ENCODE measurements at regions not wholly inside any gene's neighbourhood (a gene's known extent, or its start where the extent isn't known, plus 50 kb on each side); places are given as distances from the start of the nearest gene placed in this dataset.

DNA sequence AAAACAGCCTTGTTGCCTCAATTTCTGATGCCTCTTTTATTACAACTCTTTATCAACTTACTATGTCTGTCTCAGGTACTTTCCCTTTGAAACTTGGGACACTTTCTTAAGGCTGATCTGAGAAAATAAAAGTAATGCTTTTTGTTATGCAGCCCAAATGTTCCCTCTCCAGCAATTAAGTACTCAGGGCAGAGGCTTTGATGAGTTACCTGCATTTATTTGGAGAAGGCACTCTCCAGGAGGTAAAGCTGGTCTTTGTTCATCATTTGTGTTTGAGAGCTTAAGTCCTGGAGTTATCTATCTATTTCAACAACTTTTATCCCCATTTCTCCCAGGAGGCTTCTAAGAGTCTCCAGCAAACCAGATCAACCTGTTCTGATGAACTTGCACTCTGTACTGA is 259.2 kb downstream of the ASXL3 start:
- H3K4me3 ChIP-seq (ENCODE audit: low read depth, low read length) = no peak overlapping the region
- DNase-seq (ENCODE audit: low read depth, low spot score) = no peak
- POLR2A ChIA-PET = no interaction called here
- CTCF ChIA-PET = interaction anchor here (1.0 kb wide), 1 partner anchor 486 kb away, joined by 3 read pairs; no protein-coding TSS in a partner anchor
- TF ChIP-seq, protein P1, sequence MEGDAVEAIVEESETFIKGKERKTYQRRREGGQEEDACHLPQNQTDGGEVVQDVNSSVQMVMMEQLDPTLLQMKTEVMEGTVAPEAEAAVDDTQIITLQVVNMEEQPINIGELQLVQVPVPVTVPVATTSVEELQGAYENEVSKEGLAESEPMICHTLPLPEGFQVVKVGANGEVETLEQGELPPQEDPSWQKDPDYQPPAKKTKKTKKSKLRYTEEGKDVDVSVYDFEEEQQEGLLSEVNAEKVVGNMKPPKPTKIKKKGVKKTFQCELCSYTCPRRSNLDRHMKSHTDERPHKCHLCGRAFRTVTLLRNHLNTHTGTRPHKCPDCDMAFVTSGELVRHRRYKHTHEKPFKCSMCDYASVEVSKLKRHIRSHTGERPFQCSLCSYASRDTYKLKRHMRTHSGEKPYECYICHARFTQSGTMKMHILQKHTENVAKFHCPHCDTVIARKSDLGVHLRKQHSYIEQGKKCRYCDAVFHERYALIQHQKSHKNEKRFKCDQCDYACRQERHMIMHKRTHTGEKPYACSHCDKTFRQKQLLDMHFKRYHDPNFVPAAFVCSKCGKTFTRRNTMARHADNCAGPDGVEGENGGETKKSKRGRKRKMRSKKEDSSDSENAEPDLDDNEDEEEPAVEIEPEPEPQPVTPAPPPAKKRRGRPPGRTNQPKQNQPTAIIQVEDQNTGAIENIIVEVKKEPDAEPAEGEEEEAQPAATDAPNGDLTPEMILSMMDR (IDR thresholded peaks at IDR 0.05; ENCODE audit: insufficient read depth, low read length, missing control alignments) = no peak

- DNase-seq (ENCODE audit: low read depth, low spot score) = no peak
- H3K4me3 ChIP-seq (ENCODE audit: low read depth, low read length) = no peak overlapping the region
- CTCF ChIA-PET = no interaction called here
- POLR2A ChIA-PET = no interaction called here
- TF ChIP-seq, protein P1 (IDR thresholded peaks at IDR 0.05; ENCODE audit: insufficient read depth, low read length, missing control alignments) = no peak
These were observed 258.5 kb downstream of the ASXL3 start for GRCh38 chr18:33836564-33836963.

DNA sequence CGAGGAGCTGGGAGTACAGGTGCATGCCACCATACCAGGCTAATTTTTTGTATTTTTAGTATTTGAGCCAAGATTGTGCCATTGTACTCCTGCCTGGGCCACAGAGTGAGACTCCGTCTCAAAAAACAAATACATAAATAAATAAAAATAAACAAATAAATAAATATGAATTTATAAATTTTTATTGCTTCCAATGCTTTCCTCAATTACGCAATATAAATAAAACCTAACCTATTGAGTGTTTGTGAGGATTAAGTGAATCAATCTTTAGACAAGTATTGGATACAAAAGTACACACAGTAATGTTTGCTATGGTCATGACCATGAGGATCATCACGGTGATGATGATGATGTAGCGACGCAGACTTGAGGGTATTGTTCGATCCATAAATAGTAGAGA is 257.4 kb downstream of the ASXL3 start:
- no peak overlapping the region for H3K4me3 ChIP-seq (ENCODE audit: low read depth, low read length)
- ChIA-PET POLR2A (no interaction called here), CTCF (no interaction called here)
- no peak for DNase-seq (ENCODE audit: low read depth, low spot score)
- TF ChIP-seq, protein P1 (IDR thresholded peaks at IDR 0.05; ENCODE audit: insufficient read depth, low read length, missing control alignments) = no peak

DNA sequence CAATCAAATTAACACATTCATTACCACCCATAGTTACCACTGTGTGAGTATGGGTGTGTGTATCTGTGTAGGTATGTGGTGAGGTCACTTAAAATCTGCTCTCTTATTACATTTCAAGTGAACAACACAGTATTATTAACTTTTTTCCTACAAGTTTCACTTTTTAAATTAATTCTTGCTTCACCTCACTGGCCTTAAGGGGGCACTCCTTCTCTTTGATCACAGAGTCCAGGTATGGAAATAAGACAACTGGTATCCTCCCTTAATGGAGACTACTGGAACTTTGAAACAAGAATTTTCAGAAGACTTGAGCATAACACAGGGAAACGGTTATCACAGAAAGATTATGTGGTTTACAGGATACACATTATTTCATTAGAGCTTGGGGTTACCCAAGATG is 255.8 kb downstream of the ASXL3 start:
- H3K4me3 ChIP-seq (ENCODE audit: low read depth, low read length) = no peak overlapping the region
- DNase-seq (ENCODE audit: low read depth, low spot score) = no peak
- TF ChIP-seq, protein P1 (IDR thresholded peaks at IDR 0.05; ENCODE audit: insufficient read depth, low read length, missing control alignments) = no peak
- ChIA-PET POLR2A (no interaction called here), CTCF (no interaction called here)

GRCh38 chr18:33831424-33831823 is 253.4 kb downstream of the ASXL3 start:
- ChIA-PET CTCF (interaction anchor here (1.8 kb wide), 1 partner anchor 9 kb away, joined by 5 read pairs; no protein-coding TSS in a partner anchor), POLR2A (no interaction called here)
- TF ChIP-seq, protein P1 (IDR thresholded peaks at IDR 0.05; ENCODE audit: insufficient read depth, low read length, missing control alignments) = no peak
- no peak for DNase-seq (ENCODE audit: low read depth, low spot score)
- no peak overlapping the region for H3K4me3 ChIP-seq (ENCODE audit: low read depth, low read length)

DNA sequence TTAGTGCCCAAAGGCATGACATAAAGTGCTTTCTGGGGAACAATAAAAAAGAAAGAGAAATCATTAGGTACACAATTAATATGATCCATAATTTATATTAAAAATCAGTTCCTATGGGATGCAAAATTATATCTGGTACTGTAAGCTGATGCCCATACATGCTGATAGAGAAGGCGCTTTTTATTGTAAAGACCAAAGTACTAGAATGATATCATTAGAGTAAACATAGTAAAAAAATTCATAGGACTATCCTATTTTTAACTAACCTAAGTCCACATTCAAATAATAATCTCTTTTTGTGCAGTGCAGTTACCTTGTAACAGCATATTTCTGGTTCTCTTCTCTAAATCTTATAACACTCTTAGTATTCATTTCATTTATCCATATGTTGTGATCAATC is 252.2 kb downstream of the ASXL3 start:
- no peak overlapping the region for H3K4me3 ChIP-seq (ENCODE audit: low read depth, low read length)
- POLR2A ChIA-PET = no interaction called here
- no peak for DNase-seq (ENCODE audit: low read depth, low spot score)
- TF ChIP-seq, protein P1 (IDR thresholded peaks at IDR 0.05; ENCODE audit: insufficient read depth, low read length, missing control alignments) = no peak
- CTCF ChIA-PET = interaction anchor here (1.8 kb wide), 1 partner anchor 10 kb away, joined by 5 read pairs; no protein-coding TSS in a partner anchor
